ENCODE measurements at regions not wholly inside any gene's neighbourhood (a gene's known extent, or its start where the extent isn't known, plus 50 kb on each side); places are given as distances from the start of the nearest gene placed in this dataset.

DNA sequence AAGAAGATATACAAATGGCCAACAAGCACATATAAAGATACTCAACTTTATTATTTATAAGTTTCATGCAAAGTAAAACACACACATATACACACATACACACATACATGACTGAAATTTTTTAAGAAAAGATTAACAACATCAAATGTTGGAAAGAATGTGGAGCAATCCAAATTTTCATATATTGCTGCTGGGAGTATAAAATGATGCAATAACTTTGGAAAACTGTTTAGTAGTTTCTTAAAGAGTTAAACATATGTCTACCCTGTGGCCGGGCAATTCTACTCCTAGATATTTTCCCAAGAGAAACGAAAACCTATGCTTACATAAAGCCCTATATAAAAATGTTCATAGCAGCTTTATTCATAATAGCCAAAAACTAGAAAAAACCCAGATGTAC lies 99.8 kb upstream of the NR4A3 start:
- no peak for DNase-seq (ENCODE audit: low spot score)
- Histone ChIP-seq H3K4me3 (ENCODE audit: low read depth, low read length, poor library complexity, severe bottlenecking) (no peak overlapping the region), H3K36me3 (ENCODE audit: insufficient read depth, low read length, poor library complexity, severe bottlenecking) (no peaks in the 10 kb centered on the region), H3K27ac (ENCODE audit: low read depth, low read length, poor library complexity, severe bottlenecking) (no peak overlapping the region), H3K9me3 (ENCODE audit: low read depth, low read length, poor library complexity, severe bottlenecking) (no peaks in the 10 kb centered on the region), H3K27me3 (replicated peaks; ENCODE audit: insufficient read depth, low read depth, low read length, poor library complexity) (no peaks in the 10 kb centered on the region), H3K4me1 (ENCODE audit: insufficient read depth, low read length, poor library complexity, severe bottlenecking) (no peaks in the 10 kb centered on the region)
- CTCF ChIA-PET: no interaction called here
- POLR2A ChIA-PET (ENCODE audit: low non-redundant PET): no interaction called here
- TF ChIP-seq, protein P1, sequence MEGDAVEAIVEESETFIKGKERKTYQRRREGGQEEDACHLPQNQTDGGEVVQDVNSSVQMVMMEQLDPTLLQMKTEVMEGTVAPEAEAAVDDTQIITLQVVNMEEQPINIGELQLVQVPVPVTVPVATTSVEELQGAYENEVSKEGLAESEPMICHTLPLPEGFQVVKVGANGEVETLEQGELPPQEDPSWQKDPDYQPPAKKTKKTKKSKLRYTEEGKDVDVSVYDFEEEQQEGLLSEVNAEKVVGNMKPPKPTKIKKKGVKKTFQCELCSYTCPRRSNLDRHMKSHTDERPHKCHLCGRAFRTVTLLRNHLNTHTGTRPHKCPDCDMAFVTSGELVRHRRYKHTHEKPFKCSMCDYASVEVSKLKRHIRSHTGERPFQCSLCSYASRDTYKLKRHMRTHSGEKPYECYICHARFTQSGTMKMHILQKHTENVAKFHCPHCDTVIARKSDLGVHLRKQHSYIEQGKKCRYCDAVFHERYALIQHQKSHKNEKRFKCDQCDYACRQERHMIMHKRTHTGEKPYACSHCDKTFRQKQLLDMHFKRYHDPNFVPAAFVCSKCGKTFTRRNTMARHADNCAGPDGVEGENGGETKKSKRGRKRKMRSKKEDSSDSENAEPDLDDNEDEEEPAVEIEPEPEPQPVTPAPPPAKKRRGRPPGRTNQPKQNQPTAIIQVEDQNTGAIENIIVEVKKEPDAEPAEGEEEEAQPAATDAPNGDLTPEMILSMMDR (conservative IDR thresholded peaks at IDR 0.05; ENCODE audit: low read depth, low read length): no peak
- TF ChIP-seq EZH2 (IDR thresholded peaks at IDR 0.05; ENCODE audit: borderline replicate concordance, low read depth, low read length, poor library complexity, severe bottlenecking): no peak
- intact Hi-C loops (cut with micrococcal nuclease; ENCODE audit: unreplicated experiment): no loop called here
- BruUV-seq (replicated peaks): no TSS peak

DNA sequence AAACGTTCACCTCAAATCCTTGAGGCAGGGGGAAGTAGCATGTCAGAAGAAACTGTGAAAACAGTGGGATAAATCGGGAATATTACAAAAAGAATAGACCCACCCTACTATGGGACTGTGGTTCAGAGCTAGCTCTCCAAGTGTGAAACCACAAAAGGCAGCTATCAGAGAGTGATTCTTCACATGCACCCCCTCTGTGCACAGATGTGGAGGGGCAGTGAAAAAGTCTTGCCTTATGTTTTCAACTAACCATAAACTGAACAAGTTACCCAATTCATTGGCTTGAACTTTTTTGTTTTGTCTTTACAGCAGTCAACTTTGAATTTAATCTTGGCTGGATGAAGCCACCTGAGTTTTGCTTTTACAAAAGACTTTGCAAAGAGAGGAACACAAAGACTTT lies 98.8 kb upstream of the NR4A3 start:
- no TSS peak for BruUV-seq (replicated peaks)
- no peaks in the 10 kb centered on the region for H3K27me3 ChIP-seq (replicated peaks; ENCODE audit: insufficient read depth, low read depth, low read length, poor library complexity)
- no peaks in the 10 kb centered on the region for H3K4me1 ChIP-seq (ENCODE audit: insufficient read depth, low read length, poor library complexity, severe bottlenecking)
- DNase-seq (ENCODE audit: low spot score): no peak
- ChIA-PET POLR2A (ENCODE audit: low non-redundant PET) (no interaction called here), CTCF (no interaction called here)
- H3K4me3 ChIP-seq (ENCODE audit: low read depth, low read length, poor library complexity, severe bottlenecking): no peak overlapping the region
- H3K9me3 ChIP-seq (ENCODE audit: low read depth, low read length, poor library complexity, severe bottlenecking): no peaks in the 10 kb centered on the region
- no peaks in the 10 kb centered on the region for H3K36me3 ChIP-seq (ENCODE audit: insufficient read depth, low read length, poor library complexity, severe bottlenecking)
- intact Hi-C loops (cut with micrococcal nuclease; ENCODE audit: unreplicated experiment): no loop called here
- TF ChIP-seq, protein P1 (conservative IDR thresholded peaks at IDR 0.05; ENCODE audit: low read depth, low read length): no peak
- no peak for TF ChIP-seq EZH2 (IDR thresholded peaks at IDR 0.05; ENCODE audit: borderline replicate concordance, low read depth, low read length, poor library complexity, severe bottlenecking)
- no peak overlapping the region for H3K27ac ChIP-seq (ENCODE audit: low read depth, low read length, poor library complexity, severe bottlenecking)

DNA sequence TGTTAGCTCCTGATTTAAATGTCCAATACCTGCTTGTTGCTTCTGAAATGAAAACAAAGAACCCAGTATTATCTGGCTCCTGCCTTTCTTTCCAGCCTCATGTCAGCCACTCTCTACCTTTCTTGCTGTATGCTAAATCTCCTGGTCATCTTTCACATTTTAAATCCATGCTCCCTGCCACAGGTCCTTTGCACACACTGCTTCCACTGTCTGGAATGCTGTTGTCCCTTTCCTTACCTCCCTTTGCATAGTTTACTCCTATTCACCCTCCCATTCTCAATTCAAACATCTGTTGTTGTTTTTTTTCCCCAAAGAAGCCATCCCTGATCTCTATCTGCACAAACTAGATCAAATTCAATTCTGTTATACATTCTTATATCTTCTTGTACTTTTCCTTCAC lies 97.0 kb upstream of the NR4A3 start:
- Histone ChIP-seq H3K4me3 (ENCODE audit: low read depth, low read length, poor library complexity, severe bottlenecking) (no peak overlapping the region), H3K27me3 (replicated peaks; ENCODE audit: insufficient read depth, low read depth, low read length, poor library complexity) (no peaks in the 10 kb centered on the region), H3K9me3 (ENCODE audit: low read depth, low read length, poor library complexity, severe bottlenecking) (no peaks in the 10 kb centered on the region), H3K27ac (ENCODE audit: low read depth, low read length, poor library complexity, severe bottlenecking) (no peak overlapping the region), H3K4me1 (ENCODE audit: insufficient read depth, low read length, poor library complexity, severe bottlenecking) (no peaks in the 10 kb centered on the region), H3K36me3 (ENCODE audit: insufficient read depth, low read length, poor library complexity, severe bottlenecking) (no peaks in the 10 kb centered on the region)
- DNase-seq (ENCODE audit: low spot score): no peak
- POLR2A ChIA-PET (ENCODE audit: low non-redundant PET): no interaction called here
- TF ChIP-seq, protein P1 (conservative IDR thresholded peaks at IDR 0.05; ENCODE audit: low read depth, low read length): no peak
- TF ChIP-seq EZH2 (IDR thresholded peaks at IDR 0.05; ENCODE audit: borderline replicate concordance, low read depth, low read length, poor library complexity, severe bottlenecking): no peak
- BruUV-seq (replicated peaks): no TSS peak
- intact Hi-C loops (cut with micrococcal nuclease; ENCODE audit: unreplicated experiment): no loop called here
- CTCF ChIA-PET: no interaction called here

Measured in A673 (cell line).